Neuronal stem cell (in vitro differentiated cells): ENCODE measurements at regions not wholly inside any gene's neighbourhood (a gene's known extent, or its start where the extent isn't known, plus 50 kb on each side); places are given as distances from the start of the nearest gene placed in this dataset.

Source experiments
- DNase-seq: peaks from one replicate; pipeline ENCODE4 v3.0.0-alpha.2; 2013; ENCODE audit warnings: low spot score
- H2AFZ ChIP-seq: one replicate; pipeline ENCODE4 v1.6.1; 2013; ENCODE audit warnings: mild to moderate bottlenecking, low read length, inconsistent platforms
- H2AK5ac ChIP-seq: 2 replicates; pipeline ENCODE4 v1.6.1; 2013; ENCODE audit warnings: low read depth, mild to moderate bottlenecking, inconsistent platforms, low read length, moderate library complexity, mixed read lengths
- H2BK120ac ChIP-seq: 2 replicates; pipeline ENCODE4 v1.6.1; 2013; ENCODE audit warnings: low read depth, mild to moderate bottlenecking, inconsistent platforms, low read length, moderate library complexity, mixed read lengths
- H2BK12ac ChIP-seq: one replicate; pipeline ENCODE4 v1.6.1; 2013; ENCODE audit warnings: low read length, inconsistent platforms
- H2BK15ac ChIP-seq: 2 replicates; pipeline ENCODE4 v1.6.1; 2013; ENCODE audit warnings: mild to moderate bottlenecking, low read length, inconsistent platforms, mixed read lengths
- H2BK5ac ChIP-seq: one replicate; pipeline ENCODE4 v1.6.1; 2013; ENCODE audit warnings: inconsistent platforms, mild to moderate bottlenecking, low read length, moderate library complexity
- H3K14ac ChIP-seq: one replicate; pipeline ENCODE4 v1.6.1; 2013; ENCODE audit warnings: low read length, inconsistent platforms
- H3K18ac ChIP-seq: 2 replicates; pipeline ENCODE4 v1.6.1; 2013; ENCODE audit warnings: low read length, inconsistent platforms
- H3K23ac ChIP-seq: 2 replicates; pipeline ENCODE4 v1.6.1; 2013; ENCODE audit warnings: low read depth, mild to moderate bottlenecking, mixed read lengths, low read length, inconsistent platforms; ENCODE audit not compliant: poor library complexity
- H3K27ac ChIP-seq: replicated peaks from 3 replicates; pipeline ENCODE4 v1.5.1; 2013; ENCODE audit warnings: low read length, inconsistent platforms
- H3K27me3 ChIP-seq, 3 experiments: 2 replicates each; pipeline ENCODE4 v1.6.1; 2013; ENCODE audit warnings: low read length in 3 of 3, mild to moderate bottlenecking in 2 of 3, inconsistent platforms in 1 of 3, low read depth in 1 of 3, mixed read lengths in 1 of 3, moderate library complexity in 1 of 3; ENCODE audit not compliant: control insufficient read depth in 3 of 3, insufficient read depth in 3 of 3
- H3K36me3 ChIP-seq, 2 donors: replicated peaks in 1 of 2; 2 replicates each; pipeline ENCODE4 v1.6.1; 2013; ENCODE audit warnings: low read length in 2 of 2; ENCODE audit not compliant: control insufficient read depth in 2 of 2, insufficient read depth in 2 of 2
- H3K4ac ChIP-seq: 2 replicates; pipeline ENCODE4 v1.6.1; 2013; ENCODE audit warnings: inconsistent platforms, mild to moderate bottlenecking, low read length, moderate library complexity
- H3K4me1 ChIP-seq, 2 donors: 1 replicate in 1 of 2; 2 replicates in 1 of 2; pipeline ENCODE4 v1.6.1; 2013; ENCODE audit warnings: low read length in 2 of 2, low read depth in 1 of 2; ENCODE audit not compliant: control insufficient read depth in 2 of 2, insufficient read depth in 1 of 2
- H3K4me2 ChIP-seq: one replicate; pipeline ENCODE4 v1.6.1; 2013; ENCODE audit warnings: mild to moderate bottlenecking, low read length, inconsistent platforms; ENCODE audit not compliant: insufficient read depth, poor library complexity, severe bottlenecking
- H3K4me3 ChIP-seq, 2 donors: 2 replicates each; pipeline ENCODE4 v1.5.1; 2013; ENCODE audit warnings: low read length in 2 of 2, mild to moderate bottlenecking in 2 of 2, inconsistent platforms in 1 of 2, moderate library complexity in 1 of 2
- H3K79me1 ChIP-seq: one replicate; pipeline ENCODE4 v1.6.1; 2013; ENCODE audit warnings: low read depth, mild to moderate bottlenecking, inconsistent platforms, low read length, moderate library complexity
- H3K9ac ChIP-seq: one replicate; pipeline ENCODE4 v1.6.1; 2013; ENCODE audit warnings: mild to moderate bottlenecking, low read depth, low read length, inconsistent platforms; ENCODE audit not compliant: poor library complexity
- H3K9me3 ChIP-seq, 2 donors: replicated peaks in 1 of 2; 2 replicates each; pipeline versions ENCODE3 to v1.6.1; 2013; ENCODE audit warnings: low read length in 2 of 2, mild to moderate bottlenecking in 2 of 2, inconsistent platforms in 1 of 2, low read depth in 1 of 2, mixed read lengths in 1 of 2, moderate library complexity in 1 of 2; ENCODE audit not compliant: control insufficient read depth in 2 of 2, insufficient read depth in 1 of 2
- H4K8ac ChIP-seq: one replicate; pipeline ENCODE4 v1.6.1; 2013; ENCODE audit warnings: low read depth, mild to moderate bottlenecking, inconsistent platforms, low read length, moderate library complexity
- H4K91ac ChIP-seq: one replicate; pipeline ENCODE4 v1.6.1; 2013; ENCODE audit warnings: low read length, low read depth, mild to moderate bottlenecking, inconsistent platforms; ENCODE audit not compliant: poor library complexity
- WGBS, 2 donors: extraction: QIAGEN DNeasy Blood & Tissue Kit; methylation state at CpG; one replicate each; pipeline ENCODE4 v1.1.7; 2013; ENCODE audit warnings: missing lambda C conversion rate in 2 of 2, mixed read lengths in 1 of 2; ENCODE audit not compliant: insufficient read length in 2 of 2, insufficient replicate concordance in 1 of 2; ENCODE audit errors: extremely low coverage in 2 of 2; 5-methylcytosine and 5-hydroxymethylcytosine counted together

- Histone ChIP-seq H3K23ac (no peak overlapping the region), H3K4me1 (no peaks in the 10 kb centered on the region), H2AK5ac (no peak overlapping the region), H3K27me3 (no peaks in the 10 kb centered on the region), H3K9me3 (no peaks in the 10 kb centered on the region), H3K9ac (no peak overlapping the region), H2BK120ac (no peak overlapping the region), H3K4me2 (no peak overlapping the region), H2BK5ac (no peak overlapping the region), H2AFZ (no peak overlapping the region), H3K14ac (no peak overlapping the region), H3K27ac (no peak overlapping the region), H3K79me1 (no peaks in the 10 kb centered on the region), H4K8ac (no peak overlapping the region), H2BK12ac (no peak overlapping the region), H3K4ac (no peak overlapping the region), H3K4me3 (no peak overlapping the region), H3K36me3 (no peaks in the 10 kb centered on the region), H4K91ac (no peak overlapping the region), H3K18ac (no peak overlapping the region), H2BK15ac (no peak overlapping the region)
- WGBS, 2 donors: no CpG with 5 or more reads among the region's 3 CpGs
- DNase-seq: no peak
Measured at GRCh38 chr6:140083375-140083774, 708.9 kb upstream of the CITED2 start.

- H3K9ac ChIP-seq: no peak overlapping the region
- no peak overlapping the region for H3K4me3 ChIP-seq
- H3K4me1 ChIP-seq: no peaks in the 10 kb centered on the region
- H2BK15ac ChIP-seq: no peak overlapping the region
- no peak overlapping the region for H3K4ac ChIP-seq
- no peak for DNase-seq
- no peak overlapping the region for H3K14ac ChIP-seq
- H4K91ac ChIP-seq: no peak overlapping the region
- no peak overlapping the region for H2AFZ ChIP-seq
- no CpG with 5 or more reads among the region's 1 CpG for WGBS, 2 donors
- no peaks in the 10 kb centered on the region for H3K79me1 ChIP-seq
- no peak overlapping the region for H3K4me2 ChIP-seq
- H3K23ac ChIP-seq: no peak overlapping the region
- no peaks in the 10 kb centered on the region for H3K36me3 ChIP-seq
- H2BK12ac ChIP-seq: no peak overlapping the region
- H2BK5ac ChIP-seq: no peak overlapping the region
- no peak overlapping the region for H2AK5ac ChIP-seq
- no peaks in the 10 kb centered on the region for H3K27me3 ChIP-seq
- no peak overlapping the region for H3K18ac ChIP-seq
- no peak overlapping the region for H3K27ac ChIP-seq
- no peak overlapping the region for H4K8ac ChIP-seq
- no peaks in the 10 kb centered on the region for H3K9me3 ChIP-seq
- no peak overlapping the region for H2BK120ac ChIP-seq
Measured at GRCh38 chr6:140082867-140083297, 708.4 kb upstream of the CITED2 start.

GRCh38 chr6:140079328-140079727 is 704.9 kb upstream of the CITED2 start:
- Histone ChIP-seq H2BK5ac (no peak overlapping the region), H3K79me1 (peaks cover 1% of the 10 kb centered on the region), H2BK12ac (no peak overlapping the region), H3K4me3 (no peak overlapping the region), H2AK5ac (no peak overlapping the region), H3K9me3 (no peaks in the 10 kb centered on the region), H3K27me3 (no peaks in the 10 kb centered on the region), H3K27ac (no peak overlapping the region), H3K4me1 (no peaks in the 10 kb centered on the region), H3K18ac (no peak overlapping the region), H3K9ac (no peak overlapping the region), H2AFZ (peak overlapping the region; percentile 12), H3K23ac (no peak overlapping the region), H2BK15ac (no peak overlapping the region), H3K4me2 (no peak overlapping the region), H3K14ac (no peak overlapping the region), H4K8ac (no peak overlapping the region), H2BK120ac (no peak overlapping the region), H3K4ac (no peak overlapping the region), H4K91ac (no peak overlapping the region), H3K36me3 (no peaks in the 10 kb centered on the region)
- WGBS, 2 donors: no CpG with 5 or more reads among the region's 5 CpGs
- DNase-seq: no peak

- Histone ChIP-seq H3K23ac (no peak overlapping the region), H3K4me2 (no peak overlapping the region), H3K18ac (no peak overlapping the region), H2BK12ac (no peak overlapping the region), H2AK5ac (no peak overlapping the region), H3K79me1 (peaks cover 1% of the 10 kb centered on the region), H2AFZ (no peak overlapping the region), H2BK5ac (no peak overlapping the region), H3K36me3 (no peaks in the 10 kb centered on the region), H3K9ac (no peak overlapping the region), H4K91ac (no peak overlapping the region), H3K27me3 (no peaks in the 10 kb centered on the region), H3K27ac (no peak overlapping the region), H2BK120ac (no peak overlapping the region), H3K9me3 (no peaks in the 10 kb centered on the region), H3K14ac (no peak overlapping the region), H2BK15ac (no peak overlapping the region), H3K4ac (no peak overlapping the region), H4K8ac (no peak overlapping the region), H3K4me1 (no peaks in the 10 kb centered on the region), H3K4me3 (no peak overlapping the region)
- WGBS, 2 donors: no CpG with 5 or more reads among the region's 3 CpGs
- DNase-seq: no peak
Measured at GRCh38 chr6:140078561-140079125, 704.2 kb upstream of the CITED2 start.
